GM23248 (cell line): ENCODE measurements at regions not wholly inside any gene's neighbourhood (a gene's known extent, or its start where the extent isn't known, plus 50 kb on each side); places are given as distances from the start of the nearest gene placed in this dataset.

Experiments
- EZH2 ChIP-seq: fragments of 200-600 bp; sonication (generic); IDR thresholded peaks from 2 replicates; pipeline ENCODE4 v1.6.1; 2018; ENCODE audit warnings: antibody characterized with exemption, mild to moderate bottlenecking; ENCODE audit not compliant: insufficient read depth, poor library complexity, severe bottlenecking
- EZH2phosphoT487 ChIP-seq: fragments of 200-600 bp; sonication (generic); IDR thresholded peaks from 2 replicates; pipeline ENCODE4 v1.6.1; 2018; ENCODE audit warnings: antibody characterized with exemption, moderate library complexity, mild to moderate bottlenecking, low read depth; ENCODE audit not compliant: insufficient read depth

DNA sequence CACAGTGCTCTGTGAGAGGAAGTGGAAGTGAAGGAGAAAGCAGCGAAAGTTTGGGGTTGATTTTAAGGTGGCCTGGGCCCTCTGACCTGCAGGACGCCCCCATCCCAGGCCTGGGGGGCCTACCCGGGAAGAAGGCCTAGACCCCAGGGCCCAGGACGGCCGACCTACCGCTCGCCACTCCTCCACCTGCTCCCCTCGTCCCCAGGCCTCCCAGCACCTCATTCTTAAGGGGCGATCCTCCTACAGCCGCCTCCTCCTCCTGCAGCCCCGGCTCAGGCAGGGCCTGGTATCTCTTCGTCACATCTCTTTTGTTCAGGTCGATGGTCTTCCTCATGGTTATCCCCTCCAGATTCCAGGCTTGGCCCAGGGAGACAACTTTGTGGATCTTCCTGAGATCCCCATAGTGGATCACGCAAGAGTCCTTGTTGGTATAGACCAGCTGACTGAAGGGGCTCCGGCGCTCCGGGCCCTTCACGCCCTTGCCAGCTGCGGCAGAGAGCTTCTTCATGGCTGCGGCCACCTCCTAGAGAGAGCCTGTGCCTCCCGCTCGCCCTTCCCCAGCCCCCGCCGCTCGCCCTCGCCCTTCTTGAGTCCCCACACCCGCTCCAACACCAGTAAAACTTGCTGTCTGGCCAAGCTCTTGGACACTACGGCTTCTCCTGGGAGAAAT is 117.5 kb downstream of the OR13A1 start:
- TF ChIP-seq EZH2, result no peak
- TF ChIP-seq EZH2phosphoT487, result no peak
